ENCODE measurements at regions not wholly inside any gene's neighbourhood (a gene's known extent, or its start where the extent isn't known, plus 50 kb on each side); places are given as distances from the start of the nearest gene placed in this dataset.
"Not testable (repeated sequence)": the region's sequence is repeated elsewhere in the genome, so short reads cannot be mapped to it uniquely, and the experiment has no call there.

DNA sequence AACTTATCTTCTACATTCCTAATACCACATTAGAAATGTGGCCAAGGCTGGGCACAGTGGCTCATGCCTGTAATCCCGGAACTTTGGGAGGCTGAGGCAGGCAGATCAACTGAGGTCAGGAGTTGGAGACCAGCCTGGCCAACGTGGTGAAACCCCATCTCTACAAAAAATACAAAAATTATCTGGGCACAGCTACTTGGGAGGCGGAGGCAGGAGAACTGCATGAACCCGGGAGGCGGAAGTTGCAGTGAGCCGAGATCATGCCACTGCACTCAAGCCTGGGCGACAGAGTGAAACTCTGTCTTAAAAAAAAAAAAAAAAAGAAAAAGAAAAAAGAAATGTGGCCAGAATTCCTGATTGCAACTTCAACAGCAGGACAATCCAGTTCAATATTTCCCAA, 196.6 kb upstream of the RASGEF1B start:
- CTCF ChIA-PET; H3K4me3 Mint-ChIP-seq; DNase-seq; H3K9me3 Mint-ChIP-seq (ENCODE audit: low read depth); H3K36me3 Mint-ChIP-seq (ENCODE audit: low read depth); ATAC-seq; POLR2A ChIA-PET; H3K27me3 Mint-ChIP-seq; H3K27ac Mint-ChIP-seq; intact Hi-C loops (cut with DNase I, micrococcal nuclease): not testable (repeated sequence)
- peaks cover 12% of the 10 kb centered on the region for H3K4me1 Mint-ChIP-seq

DNA sequence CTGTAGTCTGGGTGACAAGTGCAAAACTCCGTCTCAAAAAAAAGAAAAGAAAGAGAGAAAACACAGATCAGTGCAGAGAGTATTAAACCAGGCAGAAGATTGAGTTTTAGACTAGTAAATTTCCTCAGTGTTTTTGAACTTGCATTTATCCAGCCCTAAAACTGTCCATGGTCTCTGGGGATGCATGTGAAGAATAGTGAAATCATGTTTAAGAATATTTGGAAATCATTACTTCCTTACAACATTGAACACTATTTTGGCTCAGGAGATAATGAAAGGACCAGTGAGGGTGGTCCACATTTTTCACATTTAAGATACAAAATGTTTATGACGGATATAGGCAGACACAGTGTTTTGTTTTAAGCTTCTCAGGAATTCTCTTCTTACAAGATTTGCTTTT, 195.8 kb upstream of the RASGEF1B start:
- H3K27ac Mint-ChIP-seq: no peak overlapping the region
- ChIA-PET CTCF (interaction anchor here (0.6 kb wide), 1 partner anchor 44 kb away, joined by 4 read pairs; no protein-coding TSS in a partner anchor), POLR2A (no interaction called here)
- no peak for DNase-seq
- intact Hi-C loops (cut with DNase I, micrococcal nuclease): loop anchor here in 1 of 2 experiments (2.0 kb wide), 1 partner anchor 15 kb away; no protein-coding TSS in a partner anchor
- ATAC-seq: no peak
- H3K4me3 Mint-ChIP-seq: no peak overlapping the region
- H3K27me3 Mint-ChIP-seq: no peaks in the 10 kb centered on the region
- H3K36me3 Mint-ChIP-seq (ENCODE audit: low read depth): no peaks in the 10 kb centered on the region
- H3K9me3 Mint-ChIP-seq (ENCODE audit: low read depth): no peaks in the 10 kb centered on the region
- peaks cover 12% of the 10 kb centered on the region for H3K4me1 Mint-ChIP-seq

DNA sequence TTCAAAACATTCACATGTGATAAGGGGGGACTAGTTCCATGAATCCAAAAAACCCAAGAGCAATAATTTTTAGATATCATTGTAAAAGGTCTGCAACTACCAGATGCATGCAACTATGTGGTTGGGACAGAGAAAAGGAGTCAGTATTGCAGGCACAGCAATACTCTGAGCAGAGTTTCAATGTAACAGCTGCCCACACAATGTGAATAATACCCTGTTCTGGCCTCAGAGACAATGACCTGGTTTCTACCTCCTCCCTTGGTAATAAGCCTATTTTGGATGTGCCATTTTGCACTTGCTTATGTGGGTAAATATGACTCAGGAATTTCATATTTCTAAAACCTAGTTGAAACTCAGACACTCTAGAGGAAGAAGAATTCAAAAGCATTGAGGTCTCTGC, 194.8 kb upstream of the RASGEF1B start:
- ChIA-PET CTCF (interaction anchor here (1.3 kb wide), 1 partner anchor 18 kb away, joined by 4 read pairs; no protein-coding TSS in a partner anchor), POLR2A (interaction anchor here (0.6 kb wide), 1 partner anchor 1725 kb away, joined by 3 read pairs; no protein-coding TSS in a partner anchor)
- DNase-seq (peak; percentile 18), ATAC-seq (peak; percentile 98)
- Mint-ChIP-seq H3K4me1 (peaks cover 12% of the 10 kb centered on the region), H3K27ac (peak overlapping the region; percentile 63), H3K36me3 (ENCODE audit: low read depth) (no peaks in the 10 kb centered on the region), H3K4me3 (no peak overlapping the region), H3K27me3 (no peaks in the 10 kb centered on the region), H3K9me3 (ENCODE audit: low read depth) (no peaks in the 10 kb centered on the region)
- intact Hi-C loops (cut with DNase I, micrococcal nuclease): loop anchor here in 1 of 2 experiments (2.0 kb wide), 1 partner anchor 14 kb away; no protein-coding TSS in a partner anchor

DNA sequence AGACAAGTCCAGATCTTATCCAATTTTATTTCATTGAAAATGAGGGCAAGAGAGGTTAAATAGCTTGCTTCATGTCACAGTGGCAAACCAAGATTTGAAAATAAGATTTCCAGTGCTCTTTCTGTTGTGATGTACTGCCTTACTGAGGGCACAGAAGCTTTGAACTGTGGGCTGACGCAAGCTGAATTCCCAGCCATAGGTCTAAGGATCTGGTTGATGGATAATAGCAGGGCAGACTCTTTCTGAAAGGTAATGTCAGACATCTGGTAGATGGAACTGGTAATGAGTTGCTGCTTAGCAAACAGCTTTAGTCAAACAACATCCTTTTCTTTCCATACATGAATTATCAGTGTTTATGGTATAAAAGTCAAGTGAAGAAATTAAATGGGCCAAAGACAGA, 193.9 kb upstream of the RASGEF1B start:
- ATAC-seq (no peak), DNase-seq (no peak)
- H3K36me3 Mint-ChIP-seq (ENCODE audit: low read depth): no peaks in the 10 kb centered on the region
- peaks cover 12% of the 10 kb centered on the region for H3K4me1 Mint-ChIP-seq
- intact Hi-C loops (cut with DNase I, micrococcal nuclease): loop anchor here in 1 of 2 experiments (2.0 kb wide), 1 partner anchor 13 kb away; no protein-coding TSS in a partner anchor
- H3K27me3 Mint-ChIP-seq: no peaks in the 10 kb centered on the region
- H3K4me3 Mint-ChIP-seq: no peak overlapping the region
- H3K9me3 Mint-ChIP-seq (ENCODE audit: low read depth): no peaks in the 10 kb centered on the region
- CTCF ChIA-PET: interaction anchor here (1.3 kb wide), 2 partner anchors 13 to 17 kb away, joined by 4 read pairs; no protein-coding TSS in a partner anchor
- POLR2A ChIA-PET: interaction anchor here (0.6 to 1.2 kb wide), 2 partner anchors 16 to 1726 kb away, joined by 3 read pairs; no protein-coding TSS in a partner anchor
- no peak overlapping the region for H3K27ac Mint-ChIP-seq

DNA sequence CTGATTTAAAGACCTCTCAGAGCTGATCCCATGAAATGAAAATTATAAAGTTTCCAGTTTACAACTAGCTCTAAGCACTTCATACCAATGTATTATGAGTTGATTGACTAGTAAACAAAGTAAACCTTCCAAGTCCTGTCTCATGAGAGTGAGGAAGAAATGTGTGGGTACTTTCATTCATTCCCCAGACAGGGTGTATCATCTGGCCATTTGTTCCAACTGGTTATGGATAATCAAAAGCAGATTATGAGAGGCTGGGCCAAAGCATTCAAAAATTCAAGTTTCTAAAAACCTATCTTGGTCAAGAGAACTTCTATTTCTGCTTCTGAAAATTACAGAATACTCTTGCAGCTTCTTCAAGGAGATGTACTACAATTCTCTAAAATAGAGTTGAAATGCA, 193.3 kb upstream of the RASGEF1B start:
- peaks cover 12% of the 10 kb centered on the region for H3K4me1 Mint-ChIP-seq
- H3K4me3 Mint-ChIP-seq: no peak overlapping the region
- DNase-seq: no peak
- CTCF ChIA-PET: interaction anchor here (1.3 kb wide), 2 partner anchors 13 to 17 kb away, joined by 4 read pairs; no protein-coding TSS in a partner anchor
- no peak for ATAC-seq
- no peaks in the 10 kb centered on the region for H3K36me3 Mint-ChIP-seq (ENCODE audit: low read depth)
- intact Hi-C loops (cut with DNase I, micrococcal nuclease): no loop called here
- H3K9me3 Mint-ChIP-seq (ENCODE audit: low read depth): no peaks in the 10 kb centered on the region
- H3K27me3 Mint-ChIP-seq: no peaks in the 10 kb centered on the region
- POLR2A ChIA-PET: interaction anchor here (0.5 to 1.2 kb wide), 2 partner anchors 16 to 113 kb away, joined by 3 read pairs; no protein-coding TSS in a partner anchor
- H3K27ac Mint-ChIP-seq: no peak overlapping the region

DNA sequence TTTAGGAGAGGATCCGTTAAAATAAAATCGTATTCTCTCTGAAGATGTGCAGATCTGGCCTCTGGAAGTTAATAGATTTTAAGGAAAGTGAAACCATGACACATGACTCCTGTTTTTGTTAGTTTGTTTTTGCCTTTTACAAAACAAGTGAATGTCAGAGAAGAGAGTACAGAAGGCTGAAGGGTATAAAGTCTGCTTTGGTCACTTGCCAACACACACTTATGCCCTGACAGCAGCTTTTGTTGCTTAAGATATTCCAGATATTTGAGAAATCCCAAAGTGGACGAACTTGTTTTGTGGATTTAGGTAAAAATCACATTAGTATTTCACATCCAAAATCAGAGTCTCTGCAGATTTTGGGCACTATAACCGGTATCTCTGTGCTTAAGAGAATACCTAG, 192.4 kb upstream of the RASGEF1B start:
- Mint-ChIP-seq H3K9me3 (ENCODE audit: low read depth) (no peaks in the 10 kb centered on the region), H3K27me3 (no peaks in the 10 kb centered on the region), H3K4me3 (no peak overlapping the region), H3K4me1 (peaks cover 12% of the 10 kb centered on the region), H3K36me3 (ENCODE audit: low read depth) (no peaks in the 10 kb centered on the region), H3K27ac (no peak overlapping the region)
- intact Hi-C loops (cut with DNase I, micrococcal nuclease): no loop called here
- ChIA-PET CTCF (no interaction called here), POLR2A (no interaction called here)
- DNase-seq: no peak
- no peak for ATAC-seq

DNA sequence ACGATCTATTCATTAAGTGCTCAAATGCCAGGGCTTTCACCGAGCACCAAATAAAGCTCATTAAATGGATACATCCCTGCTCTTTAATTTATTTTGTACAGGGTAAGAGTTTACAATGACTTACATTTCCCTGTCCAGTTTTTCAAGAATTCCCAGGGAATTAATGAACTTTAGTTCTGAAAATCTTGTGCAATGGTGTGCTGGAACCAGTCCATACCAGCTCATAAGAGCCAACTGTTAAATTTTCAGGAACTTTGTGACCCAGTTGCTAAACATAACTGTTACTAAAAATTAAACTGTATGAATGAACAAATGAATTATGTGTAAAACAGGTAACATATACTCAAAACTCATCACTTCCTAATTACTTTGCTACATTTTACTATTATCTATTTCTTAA, 191.7 kb upstream of the RASGEF1B start:
- H3K27ac Mint-ChIP-seq: no peak overlapping the region
- H3K9me3 Mint-ChIP-seq (ENCODE audit: low read depth): no peaks in the 10 kb centered on the region
- ChIA-PET POLR2A (no interaction called here), CTCF (no interaction called here)
- H3K36me3 Mint-ChIP-seq (ENCODE audit: low read depth): no peaks in the 10 kb centered on the region
- H3K4me3 Mint-ChIP-seq: no peak overlapping the region
- peaks cover 12% of the 10 kb centered on the region for H3K4me1 Mint-ChIP-seq
- DNase-seq (no peak), ATAC-seq (no peak)
- intact Hi-C loops (cut with DNase I, micrococcal nuclease): no loop called here
- H3K27me3 Mint-ChIP-seq: no peaks in the 10 kb centered on the region

DNA sequence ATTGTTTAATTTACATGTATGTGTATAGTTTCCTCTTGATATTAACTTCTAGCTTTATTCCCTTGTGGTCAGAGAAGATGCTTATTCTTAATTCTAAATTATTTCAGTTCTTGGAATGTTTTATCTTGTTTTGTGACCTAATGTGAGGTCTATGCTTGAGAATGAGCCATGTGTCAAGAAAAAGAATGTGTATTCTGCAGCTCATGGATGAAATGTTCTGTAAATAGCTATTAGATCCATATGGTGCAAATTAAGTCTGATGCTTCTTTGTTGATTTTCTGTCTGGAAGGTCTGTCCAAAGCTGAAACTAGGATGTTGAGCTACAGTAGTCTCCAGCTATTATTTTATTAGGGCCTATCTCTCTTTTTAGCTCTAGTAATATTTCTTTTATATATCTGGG, 187.3 kb upstream of the RASGEF1B start:
- H3K9me3 Mint-ChIP-seq (ENCODE audit: low read depth): peaks cover 4% of the 10 kb centered on the region
- ATAC-seq (no peak), DNase-seq (no peak)
- POLR2A ChIA-PET: no interaction called here
- CTCF ChIA-PET: interaction anchor here (0.7 to 1.6 kb wide), 2 partner anchors 159 to 192 kb away, joined by 3 read pairs; no protein-coding TSS in a partner anchor
- H3K36me3 Mint-ChIP-seq (ENCODE audit: low read depth): no peaks in the 10 kb centered on the region
- H3K27ac Mint-ChIP-seq: no peak overlapping the region
- no peaks in the 10 kb centered on the region for H3K4me1 Mint-ChIP-seq
- no peak overlapping the region for H3K4me3 Mint-ChIP-seq
- intact Hi-C loops (cut with DNase I, micrococcal nuclease): no loop called here
- no peaks in the 10 kb centered on the region for H3K27me3 Mint-ChIP-seq

DNA sequence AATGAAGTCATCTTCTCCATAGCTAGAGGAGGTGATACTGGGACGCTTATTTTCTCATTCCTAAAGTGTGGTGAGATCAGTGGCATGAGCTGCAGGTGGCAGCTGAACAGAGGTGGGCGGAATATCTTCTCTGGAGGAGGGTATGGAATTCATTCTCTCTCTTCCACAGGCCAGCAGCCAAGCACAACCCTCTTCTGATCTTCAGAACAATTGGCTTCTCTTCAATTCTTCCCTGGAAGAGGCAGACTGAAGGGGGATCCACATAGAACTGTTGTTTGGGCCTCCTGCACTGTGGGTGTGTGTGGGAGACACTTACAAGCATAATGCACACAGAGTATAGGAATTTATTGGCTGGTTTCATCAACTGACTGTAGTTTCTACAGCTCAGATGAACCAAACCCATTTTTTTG, 180.4 kb upstream of the RASGEF1B start:
- ChIA-PET POLR2A (interaction anchor here (0.6 to 1.4 kb wide), 2 partner anchors 11 to 181 kb away, joined by 4 to 5 read pairs; partner anchors contain the start of gene RASGEF1B), CTCF (interaction anchor here (0.6 to 1.9 kb wide), 6 partner anchors 9 to 185 kb away, joined by 3 to 5 read pairs (median 4); no protein-coding TSS in a partner anchor)
- Mint-ChIP-seq H3K4me1 (peaks cover 62% of the 10 kb centered on the region), H3K27ac (peak overlapping the region; percentile 89), H3K36me3 (ENCODE audit: low read depth) (no peaks in the 10 kb centered on the region), H3K9me3 (ENCODE audit: low read depth) (no peaks in the 10 kb centered on the region), H3K27me3 (no peaks in the 10 kb centered on the region), H3K4me3 (no peak overlapping the region)
- intact Hi-C loops (cut with DNase I, micrococcal nuclease): loop anchor here (2.0 to 5.0 kb wide), 3 partner anchors 15 to 180 kb away; partner anchors contain the start of gene RASGEF1B (in 2 of the 2)
- DNase-seq (peak; percentile 35), ATAC-seq (peak; percentile 57)

DNA sequence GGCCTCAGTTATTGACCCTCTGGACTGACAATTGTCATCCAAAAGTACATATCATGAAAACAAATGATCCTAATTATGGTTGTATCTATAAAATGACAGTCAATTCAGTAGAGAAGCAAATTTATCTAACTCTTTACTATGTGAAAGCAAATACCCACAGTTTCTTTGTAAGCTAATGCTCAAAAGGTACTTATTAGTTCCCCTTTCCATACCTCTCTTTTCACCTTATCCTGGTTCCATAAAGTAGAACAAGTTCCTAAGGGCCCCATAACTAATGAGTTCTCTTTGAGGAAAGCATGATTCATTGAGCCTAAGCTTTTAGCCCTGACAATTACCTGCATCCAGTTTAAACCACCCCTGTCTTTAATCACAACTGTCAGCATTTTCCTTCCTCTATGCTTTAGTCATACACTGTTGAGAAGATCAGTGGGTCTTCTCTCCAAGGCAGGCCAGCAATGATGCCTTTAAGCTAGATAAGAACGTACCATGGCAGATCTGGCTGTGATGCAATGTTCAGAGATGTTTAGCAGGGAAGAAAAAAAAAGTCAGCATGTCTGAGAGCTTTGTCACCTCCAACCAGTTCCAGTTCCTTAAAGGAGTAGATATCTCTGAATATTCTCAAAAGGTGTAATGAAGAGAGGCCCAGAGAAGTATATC, 179.7 kb upstream of the RASGEF1B start:
- H3K4me3 Mint-ChIP-seq: no peak overlapping the region
- CTCF ChIA-PET: interaction anchor here (0.9 to 1.9 kb wide), 5 partner anchors 8 to 184 kb away, joined by 3 to 5 read pairs (median 4); no protein-coding TSS in a partner anchor
- no peaks in the 10 kb centered on the region for H3K36me3 Mint-ChIP-seq (ENCODE audit: low read depth)
- DNase-seq (peak; percentile 43), ATAC-seq (peak; percentile 74)
- H3K9me3 Mint-ChIP-seq (ENCODE audit: low read depth): no peaks in the 10 kb centered on the region
- POLR2A ChIA-PET: interaction anchor here (0.6 to 1.4 kb wide), 2 partner anchors 73 to 180 kb away, joined by 4 to 5 read pairs; partner anchors contain the start of gene RASGEF1B
- H3K27ac Mint-ChIP-seq: peak overlapping the region; percentile 76
- H3K27me3 Mint-ChIP-seq: no peaks in the 10 kb centered on the region
- peaks cover 63% of the 10 kb centered on the region for H3K4me1 Mint-ChIP-seq
- intact Hi-C loops (cut with DNase I, micrococcal nuclease): loop anchor here (1.0 to 5.0 kb wide), 3 partner anchors 156 to 179 kb away; partner anchors contain the start of gene RASGEF1B (in 2 of the 2)

DNA sequence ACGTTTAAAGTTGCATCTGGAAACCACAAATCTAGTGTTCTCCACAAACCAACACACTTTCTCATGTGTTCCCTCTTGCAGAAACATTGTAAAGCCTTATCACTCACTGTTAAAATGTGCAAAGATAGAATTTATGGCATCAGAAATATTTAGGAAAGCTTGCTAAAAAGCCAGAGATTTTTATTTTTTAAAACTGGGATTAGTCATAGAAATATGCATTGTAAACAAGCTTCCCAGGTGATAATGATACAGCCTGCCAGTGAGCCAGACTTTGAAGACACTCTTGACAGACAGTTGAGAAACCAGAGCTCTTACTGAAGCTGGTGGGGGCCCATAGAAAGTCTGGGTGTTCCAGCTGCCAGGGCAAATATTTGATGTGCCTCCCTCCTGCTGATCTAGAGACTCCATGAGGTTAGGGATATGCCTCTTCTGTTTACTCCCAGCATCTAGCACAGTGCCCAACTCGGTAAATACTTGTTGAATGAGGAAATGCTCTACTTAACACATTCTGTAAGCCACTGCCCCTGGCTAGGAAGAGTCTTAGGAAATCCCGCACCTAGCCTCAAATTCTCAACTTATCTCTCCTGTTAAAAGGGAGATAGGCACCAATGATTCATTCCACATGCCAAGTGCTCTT, 179.0 kb upstream of the RASGEF1B start:
- ChIA-PET CTCF (interaction anchor here (1.8 kb wide), 1 partner anchor 8 kb away, joined by 4 read pairs; no protein-coding TSS in a partner anchor), POLR2A (no interaction called here)
- DNase-seq (no peak), ATAC-seq (no peak)
- Mint-ChIP-seq H3K27me3 (no peaks in the 10 kb centered on the region), H3K4me3 (no peak overlapping the region), H3K36me3 (ENCODE audit: low read depth) (no peaks in the 10 kb centered on the region), H3K9me3 (ENCODE audit: low read depth) (no peaks in the 10 kb centered on the region), H3K4me1 (peaks cover 63% of the 10 kb centered on the region), H3K27ac (peak overlapping the region; percentile 76)
- intact Hi-C loops (cut with DNase I, micrococcal nuclease): loop anchor here (1.0 to 5.0 kb wide), 3 partner anchors 155 to 178 kb away; partner anchors contain the start of gene RASGEF1B (in 2 of the 2)

Data from activated CD4-positive, alpha-beta T cell treated with anti-CD3 and anti-CD28 coated beads for 36 hours (primary cell).